HG03175 (cell line): ENCODE measurements at regions not wholly inside any gene's neighbourhood (a gene's known extent, or its start where the extent isn't known, plus 50 kb on each side); places are given as distances from the start of the nearest gene placed in this dataset.
"Not testable (repeated sequence)": the region's sequence is repeated elsewhere in the genome, so short reads cannot be mapped to it uniquely, and the experiment has no call there.

Experiments
- ATAC-seq: cut with Tn5 transposase; IDR thresholded peaks from one replicate; pipeline ENCODE4 v1.9.1; 2021; ENCODE audit warnings: mild to moderate bottlenecking, moderate library complexity; ENCODE audit not compliant: unreplicated experiment

- ATAC-seq = no peak
These were observed 383.6 kb downstream of the SLITRK1 start for GRCh38 chr13:83498481-83499190.

GRCh38 chr13:83498045-83498444, 384.2 kb downstream of the SLITRK1 start:
- no peak for ATAC-seq

- ATAC-seq = no peak
These were observed 385.8 kb downstream of the SLITRK1 start for GRCh38 chr13:83496501-83496900.

- no peak for ATAC-seq
These were observed 397.2 kb downstream of the SLITRK1 start for GRCh38 chr13:83485101-83485500.

GRCh38 chr13:83471011-83471410, 411.3 kb downstream of the SLITRK1 start:
- ATAC-seq = no peak

- no peak for ATAC-seq
These were observed 412.0 kb downstream of the SLITRK1 start for GRCh38 chr13:83470133-83470797.

GRCh38 chr13:83453723-83454122, 428.6 kb downstream of the SLITRK1 start:
- ATAC-seq = no peak

- ATAC-seq = no peak
These were observed 429.0 kb downstream of the SLITRK1 start for GRCh38 chr13:83453300-83453699.

GRCh38 chr13:83452292-83452950, 429.9 kb downstream of the SLITRK1 start:
- no peak for ATAC-seq

- no peak for ATAC-seq
These were observed 431.7 kb downstream of the SLITRK1 start for GRCh38 chr13:83450591-83450990.

GRCh38 chr13:83449668-83450395, 432.4 kb downstream of the SLITRK1 start:
- no peak for ATAC-seq

GRCh38 chr13:83440465-83440864, 441.8 kb downstream of the SLITRK1 start:
- ATAC-seq = no peak

- ATAC-seq = not testable (repeated sequence)
These were observed 442.8 kb downstream of the SLITRK1 start for GRCh38 chr13:83439464-83439863.

GRCh38 chr13:83423861-83424260, 458.4 kb downstream of the SLITRK1 start:
- ATAC-seq = no peak

GRCh38 chr13:83423381-83423780, 458.9 kb downstream of the SLITRK1 start:
- no peak for ATAC-seq

- no peak for ATAC-seq
These were observed 467.9 kb downstream of the SLITRK1 start for GRCh38 chr13:83414393-83414792.

GRCh38 chr13:83386609-83387008, 495.7 kb downstream of the SLITRK1 start:
- no peak for ATAC-seq

GRCh38 chr13:83378908-83379307, 503.4 kb downstream of the SLITRK1 start:
- ATAC-seq = no peak

- ATAC-seq = no peak
These were observed 504.8 kb downstream of the SLITRK1 start for GRCh38 chr13:83377491-83377890.

GRCh38 chr13:83372786-83373185, 509.5 kb downstream of the SLITRK1 start:
- ATAC-seq = no peak

GRCh38 chr13:83365723-83366122, 516.6 kb downstream of the SLITRK1 start:
- no peak for ATAC-seq
